HCT116 (cell line): ENCODE measurements at regions not wholly inside any gene's neighbourhood (a gene's known extent, or its start where the extent isn't known, plus 50 kb on each side); places are given as distances from the start of the nearest gene placed in this dataset.

Source experiments
- ATAC-seq: fragments of 200-7000 bp; cut with Tn5 transposase; 2 replicates; pipeline ENCODE4 v1.9.1; 2020; ENCODE audit warnings: mild to moderate bottlenecking, moderate library complexity
- BruUV-seq: library from RNA; stranded (reverse); fragments of 400-500 nt; replicated peaks from 2 replicates; lab custom pipeline; 2021; lab: Mats Ljungman, UMichigan
- CTCF ChIA-PET: fragments of 300-600 bp; sonication (Branson Sonifier 250); formaldehyde crosslinking; loops from one replicate; lab custom pipeline; 2021; ENCODE audit warnings: antibody characterized with exemption; lab: Charles Lee
- POLR2A ChIA-PET: fragments of 300-600, 350-600 bp; sonication (Branson Sonifier 250); formaldehyde crosslinking; loops from one replicate; lab custom pipeline; 2021; ENCODE audit warnings: antibody characterized with exemption; lab: Charles Lee
- RAD21 ChIA-PET, 2 experiments: fragments of 300-600 bp; sonication (Branson Sonifier 250); formaldehyde crosslinking; loops; one replicate each; lab custom pipeline; 2023; ENCODE audit warnings: low total read pairs in 2 of 2; ENCODE audit not compliant: uncharacterized antibody in 2 of 2, unreplicated experiment in 2 of 2, low non-redundant PET in 1 of 2; lab: Charles Lee
- DNase-seq: peaks from one replicate; pipeline ENCODE4 v3.0.0-alpha.2; 2010; ENCODE audit warnings: low read depth, low spot score
- H2AFZ ChIP-seq: fragments of 200-600 bp; shearing (Covaris generic), sonication (generic); 2 replicates; pipeline ENCODE4 v1.6.1; 2017; ENCODE audit warnings: low read depth, mixed run types, mixed read lengths, antibody characterized with exemption, low read length; ENCODE audit not compliant: poor library complexity, severe bottlenecking
- H3K27ac ChIP-seq: 2 replicates; pipeline ENCODE4 v1.5.1; 2012; ENCODE audit warnings: low read depth, low read length
- H3K27me3 ChIP-seq: fragments of 200-600 bp; sonication (generic); 2 replicates; pipeline ENCODE4 v1.6.1; 2016; ENCODE audit warnings: mixed run types, low read length, mixed read lengths; ENCODE audit not compliant: insufficient read depth
- H3K36me3 ChIP-seq, 2 experiments: fragments of 200-500 bp in 1 of 2; fragments of 200-600 bp in 1 of 2; sonication (Bioruptor generic) in 1 of 2; sonication (generic) in 1 of 2; 2 replicates each; pipeline versions ENCODE4 v1.5.1 to v1.6.1; 2014 to 2016; ENCODE audit warnings: low read length in 2 of 2, inconsistent platforms in 1 of 2, mixed read lengths in 1 of 2, mixed run types in 1 of 2; ENCODE audit not compliant: insufficient read depth in 2 of 2, control insufficient read depth in 1 of 2
- H3K4me1 ChIP-seq, 2 experiments: fragments of 200-600 bp in 1 of 2; sonication (generic) in 1 of 2; 2 replicates each; pipeline versions ENCODE4 v1.5.1 to v1.6.1; 2012 to 2017; ENCODE audit warnings: low read length in 2 of 2, inconsistent platforms in 1 of 2, mild to moderate bottlenecking in 1 of 2, mixed read lengths in 1 of 2, mixed run types in 1 of 2, moderate library complexity in 1 of 2; ENCODE audit not compliant: insufficient read depth in 2 of 2, control insufficient read depth in 1 of 2
- H3K4me2 ChIP-seq: fragments of 200-600 bp; sonication (generic); 2 replicates; pipeline ENCODE4 v1.6.1; 2017; ENCODE audit warnings: mixed run types, low read length, mixed read lengths
- H3K4me3 ChIP-seq, 2 experiments: fragments of 200-600 bp in 1 of 2; sonication (generic) in 1 of 2; replicated peaks in 1 of 2; 2 replicates each; pipeline ENCODE4 v1.5.1; 2011 to 2016; ENCODE audit warnings: low read length in 2 of 2, control low read depth in 1 of 2, low read depth in 1 of 2, mild to moderate bottlenecking in 1 of 2, mixed read lengths in 1 of 2, mixed run types in 1 of 2
- H3K79me2 ChIP-seq: fragments of 200-600 bp; sonication (generic); 2 replicates; pipeline ENCODE4 v1.6.1; 2017; ENCODE audit warnings: mild to moderate bottlenecking, mixed run types, low read length, moderate library complexity, mixed read lengths; ENCODE audit not compliant: insufficient read depth
- H3K9ac ChIP-seq: fragments of 200-600 bp; sonication (generic); 2 replicates; pipeline ENCODE4 v1.6.1; 2016; ENCODE audit warnings: low read length, mixed read lengths
- H3K9me2 ChIP-seq: fragments of 200-600 bp; sonication (generic), shearing (Covaris generic); 2 replicates; pipeline ENCODE4 v1.6.1; 2017; ENCODE audit warnings: mixed run types, mild to moderate bottlenecking, moderate library complexity; ENCODE audit not compliant: insufficient read depth
- H3K9me3 ChIP-seq, 2 experiments: fragments of 200-500 bp in 1 of 2; fragments of 200-600 bp in 1 of 2; sonication (Bioruptor generic) in 1 of 2; sonication (generic) in 1 of 2; 2 replicates each; pipeline ENCODE4 v1.6.1; 2014 to 2017; ENCODE audit warnings: low read length in 2 of 2, mixed read lengths in 2 of 2, inconsistent platforms in 1 of 2, low read depth in 1 of 2, mild to moderate bottlenecking in 1 of 2, mixed run types in 1 of 2, moderate library complexity in 1 of 2; ENCODE audit not compliant: control insufficient read depth in 1 of 2, insufficient read depth in 1 of 2
- H4K20me1 ChIP-seq: fragments of 200-600 bp; sonication (generic), shearing (Covaris generic); 2 replicates; pipeline ENCODE4 v1.6.1; 2017; ENCODE audit warnings: mixed run types, mild to moderate bottlenecking, moderate library complexity; ENCODE audit not compliant: insufficient read depth
- ATF3 ChIP-seq: IDR thresholded peaks from 2 replicates; pipeline ENCODE4 v1.6.1; 2012
- CBX3 ChIP-seq: IDR thresholded peaks from 2 replicates; pipeline ENCODE4 v1.6.1; 2012; ENCODE audit warnings: low read depth
- CEBPB ChIP-seq: IDR thresholded peaks from 2 replicates; pipeline ENCODE4 v1.6.1; 2012; ENCODE audit warnings: low read depth
- EZH2 ChIP-seq: fragments of 200-600 bp; sonication (generic); IDR thresholded peaks from 2 replicates; pipeline ENCODE4 v1.6.1; 2017; ENCODE audit warnings: antibody characterized with exemption, mixed run types
- EZH2phosphoT487 ChIP-seq: fragments of 200-600 bp; IDR thresholded peaks from 2 replicates; pipeline ENCODE4 v1.6.1; 2018; ENCODE audit warnings: antibody characterized with exemption, borderline replicate concordance
- JUND ChIP-seq: IDR thresholded peaks from 2 replicates; pipeline ENCODE4 v1.6.1; 2012
- MAX ChIP-seq: IDR thresholded peaks from 2 replicates; pipeline ENCODE4 v1.6.1; 2012
- POLR2A ChIP-seq: IDR thresholded peaks from 2 replicates; pipeline ENCODE4 v1.7.0; 2011; ENCODE audit warnings: borderline replicate concordance; ENCODE audit not compliant: insufficient read depth, insufficient read length; ENCODE audit errors: extremely low read depth
- POLR2AphosphoS5 ChIP-seq: IDR thresholded peaks from 2 replicates; pipeline ENCODE4 v1.6.1; 2011; ENCODE audit warnings: mild to moderate bottlenecking, low read depth, low read length, moderate library complexity
- RAD21 ChIP-seq: IDR thresholded peaks from 2 replicates; pipeline ENCODE4 v1.6.1; 2012; ENCODE audit warnings: low read depth, mild to moderate bottlenecking
- SIN3A ChIP-seq: IDR thresholded peaks from 2 replicates; pipeline ENCODE4 v1.6.1; 2012; ENCODE audit warnings: low read depth
- SP1 ChIP-seq: IDR thresholded peaks from 2 replicates; pipeline ENCODE4 v1.6.1; 2012; ENCODE audit warnings: low read depth
- ZFX ChIP-seq: fragments of 450-650 bp; IDR thresholded peaks from 2 replicates; pipeline ENCODE4 v1.6.1; 2017
- intact Hi-C: fragments of 100-400 bp; cut with micrococcal nuclease; formaldehyde crosslinking; loops from 2 replicates; pipeline ENCODE4 v1.10.0; 2022

- Histone ChIP-seq H3K36me3 (no peaks in the 10 kb centered on the region), H3K9me2 (no peaks in the 10 kb centered on the region), H3K9ac (no peak overlapping the region), H2AFZ (no peak overlapping the region), H3K27ac (no peak overlapping the region), H3K4me2 (no peak overlapping the region), H3K27me3 (no peaks in the 10 kb centered on the region; the same call in 1 of the 2 replicates), H3K79me2 (no peaks in the 10 kb centered on the region), H3K9me3 (no peaks in the 10 kb centered on the region)
- ChIA-PET CTCF (no interaction called here), POLR2A (no interaction called here)
- ATAC-seq (no peak), DNase-seq (no peak)
- BruUV-seq: no TSS peak
- no peak for TF ChIP-seq SIN3A
- TF ChIP-seq RAD21: no peak
- TF ChIP-seq ATF3: no peak
- TF ChIP-seq CBX3: no peak
- TF ChIP-seq EZH2: no peak
- TF ChIP-seq JUND: no peak
- TF ChIP-seq MAX: no peak
- TF ChIP-seq SP1: no peak
- TF ChIP-seq, all 23 proteins: peak for 0
- intact Hi-C loops: no loop called here
- no peaks in the 10 kb centered on the region for H3K4me1 ChIP-seq
- H3K4me3 ChIP-seq: no peak overlapping the region
- RAD21 ChIA-PET: no interaction called here
- H4K20me1 ChIP-seq: no peaks in the 10 kb centered on the region
Observed at GRCh38 chr3:18774319-18775088, 349.4 kb upstream of the SATB1 start.

- no peak overlapping the region for H3K4me2 ChIP-seq
- no peak overlapping the region for H3K27ac ChIP-seq
- no peaks in the 10 kb centered on the region for H3K9me2 ChIP-seq
- H2AFZ ChIP-seq: no peak overlapping the region
- no peaks in the 10 kb centered on the region for H3K79me2 ChIP-seq
- no peaks in the 10 kb centered on the region for H3K36me3 ChIP-seq
- BruUV-seq: no TSS peak
- ChIA-PET RAD21 (no interaction called here), CTCF (no interaction called here), POLR2A (no interaction called here)
- no peaks in the 10 kb centered on the region for H4K20me1 ChIP-seq
- no peaks in the 10 kb centered on the region; the same call in 1 of the 2 replicates for H3K27me3 ChIP-seq
- no peak overlapping the region for H3K9ac ChIP-seq
- no peak for DNase-seq
- H3K4me3 ChIP-seq: no peak overlapping the region
- H3K9me3 ChIP-seq: no peaks in the 10 kb centered on the region
- TF ChIP-seq EZH2phosphoT487 (no peak), POLR2AphosphoS5 (no peak), SP1 (no peak), CEBPB (no peak), ZFX (no peak), POLR2A (no peak), JUND (no peak), MAX (no peak)
- intact Hi-C loops: no loop called here
- H3K4me1 ChIP-seq: no peaks in the 10 kb centered on the region
- no peak for ATAC-seq
Observed at GRCh38 chr3:18772699-18773305, 347.7 kb upstream of the SATB1 start.
